Right atrium auricular region (tissue), 2 donors: ENCODE measurements at regions not wholly inside any gene's neighbourhood (a gene's known extent, or its start where the extent isn't known, plus 50 kb on each side); places are given as distances from the start of the nearest gene placed in this dataset.

Experiments used
- DNase-seq: peaks from one replicate; pipeline ENCODE4 v3.0.0-alpha.2; 2019; ENCODE audit warnings: low spot score
- H3K27ac ChIP-seq, 2 donors: fragments of 200-600 bp; sonication (generic); 1 replicate in 1 of 2; 2 replicates in 1 of 2; pipeline ENCODE4 v1.5.1; 2016 to 2019
- H3K27me3 ChIP-seq, 2 donors: fragments of 200-600 bp; sonication (generic); one replicate each; pipeline versions ENCODE4 v1.5.1 to v1.6.0; 2017 to 2019
- H3K36me3 ChIP-seq: fragments of 200-600 bp; sonication (generic); one replicate; pipeline ENCODE4 v1.5.1; 2016
- H3K4me1 ChIP-seq, 2 donors: fragments of 200-600 bp; sonication (generic); one replicate each; pipeline versions ENCODE4 v1.5.1 to v1.6.0; 2017 to 2019
- H3K4me3 ChIP-seq, 2 donors: fragments of 200-600 bp; sonication (generic); 1 replicate in 1 of 2; 2 replicates in 1 of 2; pipeline ENCODE4 v1.5.1; 2017 to 2019; ENCODE audit warnings: mild to moderate bottlenecking in 1 of 2, moderate library complexity in 1 of 2
- H3K9me3 ChIP-seq, 2 donors: fragments of 200-600 bp; sonication (generic); one replicate each; pipeline ENCODE4 v1.5.1; 2019
- CTCF ChIP-seq, 2 donors: fragments of 200-600 bp; sonication (generic); IDR thresholded peaks; one replicate each; pipeline ENCODE4 v1.5.1; 2019; ENCODE audit warnings: antibody characterized with exemption in 2 of 2

GRCh38 chr4:89574176-89574575 lies 262.8 kb downstream of the SNCA start:
- Histone ChIP-seq H3K9me3 (no peaks in the 10 kb centered on the region), H3K4me1 (peaks cover 0 to 3% of the 10 kb centered on the region in 2 donors)

GRCh38 chr4:89573656-89574055 lies 263.3 kb downstream of the SNCA start:
- no peak for DNase-seq
- Histone ChIP-seq H3K9me3 (no peaks in the 10 kb centered on the region), H3K27me3 (no peaks in the 10 kb centered on the region), H3K4me1 (peaks cover 0 to 3% of the 10 kb centered on the region in 2 donors), H3K36me3 (no peaks in the 10 kb centered on the region), H3K27ac (no peak overlapping the region), H3K4me3 (no peak overlapping the region)
- no peak for TF ChIP-seq CTCF (IDR thresholded peaks at IDR 0.05)

More at GRCh38 chr4:89574176-89574575, 262.8 kb downstream of the SNCA start:
- TF ChIP-seq CTCF (IDR thresholded peaks at IDR 0.05): no peak
- H3K36me3 ChIP-seq: no peaks in the 10 kb centered on the region
- DNase-seq: no peak
- no peak overlapping the region for H3K27ac ChIP-seq
- H3K4me3 ChIP-seq: no peak overlapping the region
- no peaks in the 10 kb centered on the region for H3K27me3 ChIP-seq

DNA sequence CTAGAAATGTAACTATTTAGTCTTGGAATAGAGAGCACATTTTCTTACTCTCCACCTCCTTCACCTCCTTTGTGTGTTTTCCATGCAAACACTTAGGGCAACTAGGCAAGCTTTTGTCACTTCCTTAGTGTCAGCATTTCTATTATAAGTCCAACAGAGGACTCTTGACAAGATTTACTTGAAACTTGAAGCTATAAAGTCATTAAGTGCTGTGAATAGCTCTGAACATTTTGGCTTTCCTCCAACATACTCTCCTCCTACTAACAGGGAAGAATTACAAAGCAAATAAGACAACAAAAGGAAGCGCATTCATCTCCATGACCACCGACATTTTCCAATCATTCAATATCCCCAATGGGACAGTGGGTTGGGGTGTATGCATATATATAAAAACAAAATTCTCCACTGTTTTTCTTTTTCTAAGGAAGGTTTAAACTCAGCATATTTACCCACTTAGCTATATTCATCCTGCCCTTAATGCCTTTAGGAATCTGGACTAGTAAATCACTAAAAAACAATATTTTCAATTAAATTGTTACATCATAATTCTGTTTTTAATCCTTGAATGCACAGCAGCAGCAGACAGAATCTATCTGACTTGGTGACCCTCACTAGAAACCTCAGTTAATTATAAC lies 264.6 kb downstream of the SNCA start:
- H3K27ac ChIP-seq: no peak overlapping the region
- no peaks in the 10 kb centered on the region for H3K27me3 ChIP-seq
- TF ChIP-seq CTCF (IDR thresholded peaks at IDR 0.05): no peak
- H3K36me3 ChIP-seq: no peaks in the 10 kb centered on the region
- no peak for DNase-seq
- no peak overlapping the region for H3K4me3 ChIP-seq
- H3K4me1 ChIP-seq: peaks cover 0 to 3% of the 10 kb centered on the region in 2 donors
- H3K9me3 ChIP-seq: no peaks in the 10 kb centered on the region

GRCh38 chr4:89570931-89571330 lies 263.3 kb upstream of the GPRIN3 start:
- DNase-seq: no peak
- Histone ChIP-seq H3K27me3 (no peaks in the 10 kb centered on the region), H3K4me3 (no peak overlapping the region), H3K9me3 (no peaks in the 10 kb centered on the region), H3K4me1 (peaks cover 0 to 3% of the 10 kb centered on the region in 2 donors), H3K36me3 (no peaks in the 10 kb centered on the region), H3K27ac (no peak overlapping the region)
- no peak for TF ChIP-seq CTCF (IDR thresholded peaks at IDR 0.05)

DNA sequence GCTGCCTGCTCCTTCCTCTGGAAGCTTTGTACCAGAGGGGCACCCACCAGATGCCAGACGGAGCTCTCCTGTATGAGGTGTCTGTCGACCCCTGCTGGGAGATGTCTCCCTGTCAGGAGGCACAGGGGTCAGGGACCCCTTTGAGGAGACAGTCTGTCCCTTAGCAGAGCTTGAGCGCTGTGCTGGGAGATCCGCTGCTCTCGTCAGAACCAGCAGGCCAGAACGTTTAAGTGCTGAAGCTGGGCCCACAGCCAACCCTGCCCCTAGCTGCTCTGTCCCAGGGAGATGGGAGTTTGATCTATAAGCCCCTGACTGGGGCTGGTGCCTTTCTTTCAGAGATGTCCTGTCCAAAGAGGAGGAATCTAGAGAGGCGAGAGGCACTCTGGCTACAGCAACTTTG lies 260.3 kb upstream of the GPRIN3 start:
- TF ChIP-seq CTCF (IDR thresholded peaks at IDR 0.05): no peak
- H3K4me3 ChIP-seq: no peak overlapping the region
- H3K36me3 ChIP-seq: no peaks in the 10 kb centered on the region
- no peaks in the 10 kb centered on the region for H3K27me3 ChIP-seq
- DNase-seq: no peak
- H3K27ac ChIP-seq: no peak overlapping the region
- peaks cover 0 to 3% of the 10 kb centered on the region in 2 donors for H3K4me1 ChIP-seq
- H3K9me3 ChIP-seq: no peaks in the 10 kb centered on the region

GRCh38 chr4:89563431-89563830 lies 255.8 kb upstream of the GPRIN3 start:
- H3K27me3 ChIP-seq: no peaks in the 10 kb centered on the region
- DNase-seq: no peak
- no peak overlapping the region for H3K4me3 ChIP-seq
- no peaks in the 10 kb centered on the region for H3K36me3 ChIP-seq
- no peak overlapping the region for H3K27ac ChIP-seq
- H3K4me1 ChIP-seq: no peaks in the 10 kb centered on the region
- H3K9me3 ChIP-seq: no peaks in the 10 kb centered on the region
- TF ChIP-seq CTCF (IDR thresholded peaks at IDR 0.05): no peak
